NCI-H526 treated with DMSO at 0.1 percent for 48 hours (cell line): ENCODE measurements at regions not wholly inside any gene's neighbourhood (a gene's known extent, or its start where the extent isn't known, plus 50 kb on each side); places are given as distances from the start of the nearest gene placed in this dataset.

ENCODE experiments used
- DNase-seq: peaks from one replicate; lab custom pipeline; 2025; lab: John Stamatoyannopoulos, UW

DNA sequence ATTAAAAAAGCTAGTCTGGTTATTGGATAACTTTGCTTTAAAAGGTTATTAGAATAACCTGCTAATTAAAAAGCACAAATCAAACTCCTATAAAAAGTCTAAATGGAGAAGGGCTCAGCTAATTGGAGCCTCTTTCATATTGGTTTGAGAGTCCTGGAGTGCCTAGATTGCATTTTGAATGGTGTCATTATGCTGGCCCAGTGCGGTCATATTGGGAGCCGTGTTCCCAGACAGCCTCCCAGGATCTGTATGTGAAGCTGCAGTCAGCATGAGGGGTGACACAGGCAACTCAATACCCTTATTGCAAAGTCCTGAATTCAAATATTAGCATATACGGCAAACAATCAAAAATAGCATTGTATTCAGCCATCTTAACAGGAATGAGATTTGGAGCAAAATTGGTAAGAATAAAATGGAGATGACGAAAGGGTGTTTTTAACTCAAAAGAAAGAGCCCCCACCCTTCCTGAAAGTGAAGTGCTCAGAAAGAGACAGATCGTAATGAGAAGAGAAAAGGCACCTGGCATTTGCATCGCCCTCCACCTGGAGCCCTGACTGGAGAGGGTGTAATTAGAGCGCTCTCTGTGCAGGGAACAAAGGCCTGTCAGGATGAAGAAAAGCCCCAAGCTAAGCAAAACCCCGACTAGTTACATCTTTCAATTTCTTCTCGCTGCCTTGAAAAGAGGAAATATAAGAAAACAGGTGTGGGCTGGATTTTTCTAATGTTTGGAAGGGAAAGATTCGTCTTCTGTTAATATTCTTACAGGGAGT, 621.0 kb upstream of the ADAMTS16 start:
- DNase-seq: peak; percentile 28

DNA sequence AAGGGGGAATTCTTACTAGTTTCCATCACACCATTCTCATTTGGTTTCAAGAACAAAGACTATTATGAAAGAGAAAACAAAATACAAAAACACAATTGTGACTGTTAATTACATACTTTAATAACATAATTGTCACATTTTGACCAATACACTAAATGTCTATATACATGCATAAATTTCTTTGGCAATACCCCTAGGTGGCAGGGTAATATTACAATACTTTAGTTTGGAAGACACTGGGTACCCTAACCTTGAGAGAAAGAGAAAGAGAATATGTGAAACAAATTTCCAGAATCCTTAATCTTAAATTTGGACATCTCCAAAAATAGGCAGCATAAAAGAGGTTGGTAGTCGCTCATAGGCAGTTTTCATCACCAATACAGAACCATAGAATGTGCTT, 619.6 kb upstream of the ADAMTS16 start:
- peak; percentile 10 for DNase-seq

DNA sequence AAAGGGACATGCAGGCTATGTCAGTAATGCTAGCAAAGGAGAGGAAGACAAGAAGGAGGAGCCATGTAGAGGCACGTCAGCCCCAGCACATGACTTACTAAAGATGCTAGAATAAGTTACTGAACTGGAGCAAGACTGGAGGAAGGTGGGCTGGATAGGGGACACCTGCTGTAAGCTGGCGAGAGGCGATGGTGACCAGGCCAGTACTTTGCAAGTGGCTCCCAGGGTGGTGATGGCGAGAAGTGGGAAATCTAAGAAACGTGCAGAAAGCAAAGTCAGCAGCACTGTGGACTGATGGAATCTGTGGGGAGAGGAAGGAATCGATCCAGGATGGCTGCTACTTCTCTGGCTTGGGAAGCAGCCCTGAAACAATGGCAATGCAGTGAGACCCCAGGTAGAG, 617.1 kb upstream of the ADAMTS16 start:
- no peak for DNase-seq

DNA sequence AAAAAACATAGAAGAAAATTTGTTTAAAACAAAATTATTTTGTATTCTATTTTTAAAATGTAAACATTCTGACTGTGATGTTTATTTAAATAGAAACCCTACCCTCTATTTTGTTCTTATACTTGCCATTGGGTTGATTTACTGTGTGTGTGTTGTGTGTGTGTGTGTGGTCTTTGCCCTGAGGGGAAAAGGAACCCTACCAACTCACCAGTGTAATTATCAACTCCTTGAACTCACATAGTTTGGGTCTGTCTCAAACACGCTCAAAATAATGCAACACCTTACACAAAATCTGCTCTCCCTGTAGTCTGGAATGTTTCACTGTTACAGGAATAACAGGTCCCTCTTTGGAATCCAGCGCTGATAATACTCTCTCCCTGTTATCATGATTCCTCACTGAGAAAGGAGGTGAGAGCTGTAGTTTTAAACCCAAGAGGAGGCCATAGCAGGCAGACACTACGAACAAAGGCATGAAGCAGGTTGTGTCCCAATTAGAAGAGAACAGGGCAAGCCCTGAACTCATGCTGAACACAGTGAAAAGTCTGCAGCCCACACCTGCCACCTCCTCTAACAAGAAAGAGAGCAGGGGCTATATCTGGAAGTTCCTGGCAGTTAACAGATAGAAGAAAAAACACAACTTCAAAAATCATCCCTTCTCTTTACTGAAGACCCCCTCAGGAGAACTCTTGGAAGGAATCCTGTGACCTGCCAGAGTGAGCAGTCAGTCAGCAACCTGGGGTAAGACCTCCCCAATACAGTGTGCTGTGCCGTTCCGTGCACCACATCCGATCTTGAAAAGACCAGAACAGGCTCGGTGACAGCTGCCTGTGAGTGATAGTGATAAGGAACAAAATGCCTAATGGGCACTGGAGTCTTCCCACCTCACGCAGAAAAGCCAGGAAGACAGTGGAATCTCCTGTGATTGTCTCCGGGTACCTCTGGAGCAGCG, 608.1 kb upstream of the ADAMTS16 start:
- no peak for DNase-seq

DNA sequence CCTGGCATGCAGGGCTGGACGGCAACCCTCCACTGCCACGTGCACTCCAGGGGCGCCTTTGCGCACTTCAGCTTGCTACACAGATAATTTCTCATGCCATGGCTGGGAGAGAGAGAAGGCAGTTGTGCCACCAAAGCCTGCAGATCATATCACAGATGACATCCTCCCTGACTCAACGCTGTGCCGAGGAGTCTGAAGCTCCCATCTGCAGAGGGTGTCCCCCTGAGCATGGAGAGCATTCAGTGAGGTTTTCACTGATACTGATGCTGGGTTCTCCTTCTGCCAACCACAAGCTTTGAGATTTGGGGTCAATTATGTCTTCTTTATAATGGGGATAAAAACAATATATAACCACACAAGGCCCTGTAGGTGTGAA, 607.4 kb upstream of the ADAMTS16 start:
- DNase-seq: no peak

DNA sequence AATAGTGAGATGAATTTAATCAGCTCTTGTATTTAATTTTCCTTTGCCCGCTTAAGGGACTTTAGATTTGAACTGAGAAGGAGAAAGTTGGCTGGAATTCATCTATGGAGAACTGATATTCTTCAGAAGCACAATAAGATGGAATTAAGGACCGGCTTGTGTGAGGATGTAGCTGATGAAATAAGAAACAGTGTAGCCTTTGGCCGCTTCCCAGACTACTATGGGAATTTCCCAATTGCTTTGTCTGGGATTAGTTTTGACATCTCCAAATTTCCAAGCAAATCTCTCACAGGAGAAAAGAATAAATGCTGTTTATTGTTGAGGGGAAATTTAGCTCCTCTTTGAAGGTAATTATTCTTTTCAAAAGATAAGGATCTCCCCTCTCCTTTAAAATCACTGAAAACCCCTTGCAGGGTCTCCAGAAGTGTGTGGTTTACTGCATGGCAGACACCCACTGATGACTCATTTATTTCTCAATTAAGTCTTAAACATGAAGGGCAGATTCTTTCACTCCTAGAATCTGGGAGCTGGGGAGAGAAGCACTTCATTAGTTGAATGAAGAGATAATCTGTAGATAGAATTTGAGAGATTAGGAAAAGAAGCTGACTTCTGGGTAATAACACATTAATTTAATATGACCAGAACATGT, 606.5 kb upstream of the ADAMTS16 start:
- DNase-seq: no peak

DNA sequence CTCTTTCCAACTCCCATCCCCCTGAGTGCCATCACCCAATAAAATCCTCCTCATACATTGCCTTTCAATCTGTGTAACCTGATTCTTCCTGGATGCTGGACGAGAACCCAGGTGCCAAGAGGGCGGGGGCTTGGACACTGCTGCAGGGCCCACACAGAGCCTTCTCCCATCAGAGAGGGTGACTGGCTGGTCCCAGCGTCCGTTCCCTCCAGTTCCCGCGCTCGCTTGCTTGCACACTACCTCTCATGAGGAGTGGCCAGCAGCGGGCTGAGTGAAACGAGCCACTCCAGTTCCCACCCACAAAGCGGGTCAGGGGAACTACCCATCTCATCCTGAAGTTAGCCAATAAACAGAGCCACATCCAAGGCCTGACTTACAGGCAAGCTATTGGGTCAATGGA, 602.6 kb upstream of the ADAMTS16 start:
- DNase-seq: no peak

DNA sequence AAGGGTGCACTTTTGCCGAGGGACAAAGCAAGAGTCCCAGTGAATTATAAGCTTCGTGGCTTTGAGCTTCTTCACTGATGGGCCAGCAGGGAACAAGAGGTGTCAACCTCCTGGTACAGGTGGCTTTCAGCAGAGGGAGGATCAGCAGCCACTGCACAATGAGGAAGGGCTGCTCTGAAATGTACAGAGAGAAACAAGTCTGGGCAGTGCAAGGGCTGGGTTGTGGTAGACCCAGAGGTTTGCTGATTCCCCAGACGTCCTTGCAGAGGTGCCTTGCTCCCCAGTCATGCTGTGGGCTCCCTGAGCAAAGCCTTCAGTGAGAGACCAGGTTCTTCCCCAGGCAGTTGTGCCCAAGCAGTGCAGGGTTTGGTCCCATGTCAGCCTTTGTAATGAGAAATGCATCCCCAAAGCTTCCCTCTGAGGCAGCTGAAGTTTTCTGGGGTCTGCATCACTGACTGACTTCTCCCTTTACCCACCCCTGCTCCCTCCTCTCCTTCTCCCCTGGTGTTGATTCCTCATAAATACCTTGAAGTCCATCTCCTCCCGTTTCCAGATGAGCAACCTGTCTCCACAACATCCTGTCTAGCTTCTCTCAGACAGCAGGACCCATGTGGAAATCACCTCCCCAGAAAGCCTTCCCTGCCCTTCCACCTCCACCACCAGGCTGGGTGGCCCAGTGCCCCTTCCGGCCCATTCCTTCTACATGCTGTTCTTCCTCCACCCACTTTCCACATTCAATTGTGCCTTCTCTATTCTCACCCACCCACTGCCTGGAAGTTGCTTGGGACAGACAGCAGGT, 599.6 kb upstream of the ADAMTS16 start:
- DNase-seq: no peak

DNA sequence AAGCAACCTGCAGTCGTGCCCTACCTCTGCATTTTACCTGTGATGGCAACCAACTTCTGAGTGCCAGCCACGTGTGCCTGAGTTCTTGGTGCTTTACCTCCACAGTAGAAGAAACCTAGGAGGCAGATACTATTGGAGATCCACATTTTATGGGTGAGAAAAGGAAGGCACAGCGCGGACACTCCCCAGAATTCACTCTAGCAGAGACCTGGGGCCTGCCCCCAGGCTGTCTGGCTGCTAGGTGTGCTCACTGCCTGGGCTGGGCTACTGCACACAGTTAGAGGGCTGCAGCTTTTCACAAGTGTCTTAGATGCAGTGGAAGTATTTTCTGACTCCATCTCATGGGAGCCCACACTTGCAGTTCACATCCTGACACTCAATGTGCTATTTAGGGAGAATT, 598.8 kb upstream of the ADAMTS16 start:
- DNase-seq: no peak

DNA sequence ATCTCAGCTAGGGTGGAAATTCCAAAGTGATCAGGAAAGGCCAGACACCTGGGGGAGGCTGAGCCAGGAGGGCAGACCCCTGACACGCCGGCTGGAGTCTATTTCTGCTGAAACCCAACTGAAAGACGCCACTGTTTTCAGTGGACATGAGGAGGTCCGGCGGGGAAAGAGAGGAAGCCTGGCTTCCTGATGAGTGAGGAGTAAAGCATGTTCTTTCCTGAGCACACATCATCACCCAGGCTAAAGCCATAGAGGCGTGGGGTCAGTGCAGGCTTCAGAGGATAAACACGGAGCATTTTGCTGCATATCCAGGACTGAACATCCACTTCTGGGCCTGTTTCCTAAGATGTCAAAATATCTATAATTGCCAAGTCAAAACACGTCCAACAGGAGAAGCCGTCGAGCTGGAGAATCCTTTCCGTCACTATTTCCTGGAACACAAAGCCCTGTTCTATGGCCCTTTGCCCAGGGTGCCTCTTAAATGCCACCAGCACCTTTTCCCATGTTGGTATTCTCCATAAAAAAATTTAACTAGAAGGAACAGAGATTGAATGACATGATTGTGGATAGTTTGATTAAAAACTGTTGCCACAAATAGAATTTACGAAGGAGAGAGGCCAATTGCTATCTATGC, 597.9 kb upstream of the ADAMTS16 start:
- no peak for DNase-seq

DNA sequence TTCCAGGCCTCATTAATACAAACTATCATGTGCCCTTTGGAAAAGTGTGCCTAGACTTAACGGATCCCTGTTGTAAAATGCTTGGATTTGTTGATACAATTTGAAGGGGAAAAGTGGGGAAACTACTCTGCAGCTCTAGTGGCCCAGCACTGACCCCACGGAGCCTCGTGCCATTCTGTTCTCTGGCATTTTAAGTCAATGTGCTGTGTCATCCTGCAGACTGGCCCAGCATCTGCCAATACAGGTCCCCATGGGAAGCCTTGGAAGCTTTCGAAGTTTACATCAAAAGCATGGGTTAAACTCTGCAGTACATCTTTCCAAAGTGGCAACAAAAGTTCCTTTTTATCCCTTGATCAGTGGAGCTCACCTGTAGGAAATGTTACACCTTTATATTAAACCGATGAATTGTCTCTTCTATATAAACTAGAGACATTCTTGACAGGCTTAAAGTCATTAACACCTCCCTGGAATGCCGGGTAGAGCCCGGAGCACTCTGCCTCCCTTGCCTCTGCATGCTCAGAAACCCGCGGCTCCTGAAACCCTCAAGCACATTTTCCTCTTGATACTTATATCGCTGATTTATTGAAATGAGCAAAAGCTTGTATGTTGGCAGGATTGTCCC, 596.0 kb upstream of the ADAMTS16 start:
- DNase-seq: no peak

DNA sequence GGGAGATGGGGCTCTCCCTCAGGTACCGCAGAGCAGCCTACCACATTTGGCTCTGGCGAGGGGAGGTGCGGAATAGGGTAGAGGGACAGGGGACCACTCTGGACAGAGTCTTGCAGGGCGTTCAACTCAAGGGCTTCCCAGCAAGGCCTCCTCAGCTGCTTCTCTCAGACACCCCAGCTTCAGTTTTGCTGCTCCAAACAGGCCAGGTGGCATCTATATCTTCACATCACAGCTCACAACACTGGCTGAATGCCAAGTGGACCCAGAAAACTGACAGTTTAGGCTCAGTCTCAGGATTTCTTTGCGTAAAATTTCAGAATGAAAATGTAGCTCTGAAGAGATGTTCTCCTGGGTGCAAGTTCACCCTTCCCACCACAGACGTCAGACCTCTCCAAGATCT, 592.6 kb upstream of the ADAMTS16 start:
- DNase-seq: no peak

DNA sequence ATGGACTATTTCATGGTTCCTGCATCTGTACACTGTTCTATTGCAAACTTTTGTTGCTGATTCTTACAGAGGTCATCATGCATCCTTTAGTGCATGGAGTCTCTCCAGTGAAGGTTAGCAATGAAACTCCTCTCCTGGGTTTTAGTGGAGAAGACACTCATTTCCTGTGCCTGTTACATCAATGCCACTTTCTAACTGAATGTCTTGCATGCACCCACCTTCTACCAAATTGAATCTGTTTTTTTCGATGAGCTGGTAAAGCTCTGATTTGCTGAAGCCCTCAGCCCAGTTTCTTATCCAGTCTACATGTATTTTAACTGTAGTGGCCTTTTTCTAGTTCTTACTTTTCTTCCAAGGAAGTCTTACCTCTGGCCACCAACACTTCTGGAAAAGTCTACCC, 591.8 kb upstream of the ADAMTS16 start:
- no peak for DNase-seq

DNA sequence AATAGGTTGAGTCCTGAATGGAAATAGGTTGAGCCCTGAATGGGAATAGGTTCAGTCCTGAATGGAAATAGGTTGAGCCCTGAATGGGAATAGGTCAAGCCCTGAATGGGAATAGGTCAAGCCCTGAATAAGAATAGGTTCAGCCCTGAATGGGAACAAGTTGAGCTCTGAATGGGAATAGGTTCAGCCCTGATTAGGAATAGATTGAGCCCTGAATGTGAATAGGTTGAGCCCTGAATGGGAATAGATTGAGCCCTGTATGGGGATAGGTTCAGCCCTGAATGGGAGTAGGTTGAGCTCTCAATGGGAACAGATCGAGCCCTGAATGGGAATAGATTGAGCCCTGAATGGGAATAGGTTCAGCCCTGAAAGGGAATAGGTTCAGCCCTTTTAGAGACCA, 590.8 kb upstream of the ADAMTS16 start:
- no peak for DNase-seq

DNA sequence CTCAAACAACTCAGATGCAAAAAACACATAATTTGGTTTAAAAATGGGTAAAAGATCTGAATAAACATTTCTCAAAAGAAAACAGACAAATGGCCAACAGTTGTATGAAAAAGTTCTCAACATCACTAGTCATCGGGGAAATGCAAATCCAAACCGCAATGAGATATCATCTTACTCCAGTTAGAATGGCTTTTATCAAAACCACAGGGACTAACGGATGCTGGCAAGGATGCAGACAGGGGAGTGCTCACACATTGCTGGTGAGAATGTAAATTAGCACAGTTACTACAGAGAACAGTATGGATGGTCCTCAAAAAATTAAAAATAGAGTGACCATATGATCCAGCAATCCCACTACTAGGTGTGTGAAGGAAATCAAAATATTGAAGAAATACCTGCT, 589.1 kb upstream of the ADAMTS16 start:
- peak; percentile 95 for DNase-seq

DNA sequence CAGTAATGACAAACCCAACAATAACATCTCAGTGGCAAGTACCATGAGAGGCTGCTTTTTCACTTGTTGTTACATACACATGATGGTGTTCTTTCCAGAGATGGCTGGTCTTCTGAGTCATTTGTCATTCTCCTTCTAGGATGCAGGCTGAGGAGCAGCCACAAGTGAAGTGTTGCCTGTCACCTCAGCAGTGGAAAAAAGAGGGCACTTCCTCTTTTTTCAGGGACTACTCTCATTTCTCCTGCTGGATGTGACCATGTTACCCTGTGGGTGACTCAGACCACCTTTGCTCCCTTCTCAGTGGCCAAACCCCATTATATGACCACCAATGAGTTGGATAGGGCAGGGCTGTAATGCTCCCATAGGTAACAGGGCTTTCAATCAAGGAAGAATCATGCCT, 587.0 kb upstream of the ADAMTS16 start:
- DNase-seq: no peak

DNA sequence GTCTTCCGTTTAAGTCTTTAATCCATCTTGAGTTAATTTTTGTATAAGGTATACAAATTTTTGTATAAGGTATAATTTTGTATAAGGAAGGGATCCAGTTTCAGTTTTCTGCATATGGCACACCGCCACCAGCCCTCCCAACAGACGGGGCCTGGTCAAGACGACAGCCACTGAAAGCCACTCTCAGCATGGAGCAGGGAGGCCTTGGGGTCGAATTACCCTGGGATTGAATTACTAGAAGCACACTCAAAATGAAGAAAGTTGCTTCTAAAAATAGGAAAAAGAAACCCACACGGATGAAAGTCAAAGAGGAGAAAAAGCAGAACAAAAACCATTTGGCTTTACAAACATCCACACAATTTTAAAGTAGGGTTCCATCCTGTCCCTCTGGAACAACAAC, 586.2 kb upstream of the ADAMTS16 start:
- DNase-seq: no peak

DNA sequence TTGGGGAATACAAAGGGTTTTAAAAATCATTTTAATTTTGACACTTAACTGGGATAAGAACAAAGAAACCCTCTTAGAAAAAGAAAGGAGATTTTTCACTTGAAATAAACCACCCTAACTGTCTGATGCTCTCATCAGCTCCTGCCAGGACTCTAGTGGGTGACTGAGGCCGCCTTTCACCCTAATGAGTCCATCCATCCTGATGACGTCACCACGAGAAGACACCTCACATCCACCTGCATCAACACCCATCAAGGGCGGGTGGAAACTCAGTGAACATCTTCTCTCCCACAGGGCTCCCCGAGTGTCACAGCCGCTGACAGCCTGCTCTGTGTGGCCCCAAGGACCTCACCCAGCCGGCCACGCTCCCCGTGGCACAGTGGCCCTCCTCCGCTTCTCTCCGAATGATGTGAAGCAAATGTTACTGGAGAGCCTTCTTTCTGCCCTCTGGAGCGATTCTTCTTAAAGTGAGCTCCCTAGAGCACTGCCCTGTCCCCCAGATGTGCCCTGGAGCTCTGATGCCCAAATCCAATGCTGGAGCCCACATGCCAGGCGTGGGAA, 584.3 kb upstream of the ADAMTS16 start:
- no peak for DNase-seq

DNA sequence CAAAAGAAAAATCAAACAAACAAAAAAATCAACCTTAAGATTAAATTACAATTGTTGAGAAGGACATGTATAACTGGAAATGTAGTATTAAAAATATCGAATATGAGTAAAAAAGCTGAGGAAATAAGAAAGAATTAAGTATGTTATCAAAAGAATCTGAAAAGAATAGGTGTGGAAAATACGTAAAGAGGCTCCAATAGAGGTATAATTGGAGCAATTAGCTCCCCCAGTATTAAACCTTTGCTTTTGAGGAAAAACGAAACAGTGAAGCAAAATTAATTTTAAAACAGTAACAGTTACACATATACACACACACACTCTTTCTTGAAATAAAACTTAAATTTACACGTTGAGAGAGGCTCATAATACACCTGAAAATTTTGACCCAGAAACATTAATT, 578.7 kb upstream of the ADAMTS16 start:
- DNase-seq: no peak

DNA sequence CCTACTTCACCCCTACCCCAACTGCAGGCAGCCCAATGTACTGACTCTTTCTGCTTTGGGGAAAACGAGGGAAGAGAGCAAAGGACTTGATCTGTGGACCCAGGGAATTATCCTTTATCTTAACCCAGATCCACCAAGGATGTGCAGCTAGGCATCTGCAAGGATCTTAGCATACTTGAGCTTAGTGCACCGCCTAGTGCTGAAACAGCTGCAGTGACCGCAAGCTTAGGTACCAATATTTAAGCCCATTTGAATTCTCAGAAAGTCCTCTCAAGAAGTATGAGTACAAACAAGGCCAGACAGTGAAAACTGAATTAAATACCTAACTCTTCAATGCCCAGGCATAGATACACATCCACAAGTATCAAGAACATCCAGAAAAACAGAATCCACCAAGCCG, 576.7 kb upstream of the ADAMTS16 start:
- DNase-seq: peak; percentile 52
